ENCODE measurements at regions not wholly inside any gene's neighbourhood (a gene's known extent, or its start where the extent isn't known, plus 50 kb on each side); places are given as distances from the start of the nearest gene placed in this dataset.

DNA sequence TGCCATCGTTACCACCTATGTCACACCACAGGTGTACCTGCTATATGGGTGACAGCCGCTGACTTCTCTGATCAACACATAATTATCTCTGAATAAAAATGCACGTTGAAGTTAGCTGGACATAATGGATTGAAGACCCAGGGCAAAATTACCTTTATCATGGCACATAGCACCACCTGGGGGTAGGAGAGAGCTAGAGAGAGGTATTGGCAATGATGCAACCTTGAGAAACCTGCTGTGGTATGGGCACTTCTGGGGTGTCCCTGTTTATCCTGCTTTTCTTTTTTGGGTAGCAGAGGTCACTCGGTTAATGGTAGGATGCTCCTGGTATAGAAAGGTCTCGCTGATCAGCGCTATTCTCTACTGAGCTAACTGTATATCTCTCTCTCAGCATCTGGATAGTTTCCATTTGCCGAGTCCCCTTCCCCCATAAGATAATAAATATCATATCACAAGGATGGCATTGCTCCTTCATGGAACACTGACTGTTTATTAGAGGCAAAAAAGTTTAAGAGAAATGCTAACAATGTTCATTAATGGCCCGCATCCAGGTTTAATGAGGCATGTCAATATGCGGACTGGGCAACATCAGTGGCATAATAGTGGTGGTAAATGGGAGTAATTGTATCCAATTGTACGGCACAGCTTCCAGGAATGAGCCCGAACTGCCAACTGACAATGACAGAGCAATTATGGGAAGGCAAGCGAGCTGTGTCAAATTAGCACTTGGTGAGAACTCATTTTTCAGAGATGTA lies 323.1 kb downstream of the TFEC start:
- peak; percentile 13 for DNase-seq (ENCODE audit: low spot score)

DNA sequence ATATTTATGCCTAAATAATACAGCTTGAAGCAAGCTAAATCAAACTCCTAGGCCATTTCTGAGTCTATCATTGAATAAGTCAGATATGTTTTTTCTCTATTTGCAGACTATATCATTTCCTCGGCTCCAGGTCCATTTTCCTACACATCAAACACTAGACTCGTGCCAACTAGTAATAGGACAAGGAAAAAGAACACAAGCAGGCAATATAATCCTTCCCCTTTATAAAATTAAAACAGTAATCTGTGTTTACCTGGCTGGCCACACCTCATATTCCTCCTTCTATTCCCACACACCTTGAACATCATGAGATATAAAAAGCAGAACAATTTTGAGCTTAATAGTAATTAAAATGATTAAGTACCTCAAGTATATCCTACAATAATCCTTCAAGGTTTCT lies 325.7 kb downstream of the TFEC start:
- DNase-seq (ENCODE audit: low spot score), result no peak

DNA sequence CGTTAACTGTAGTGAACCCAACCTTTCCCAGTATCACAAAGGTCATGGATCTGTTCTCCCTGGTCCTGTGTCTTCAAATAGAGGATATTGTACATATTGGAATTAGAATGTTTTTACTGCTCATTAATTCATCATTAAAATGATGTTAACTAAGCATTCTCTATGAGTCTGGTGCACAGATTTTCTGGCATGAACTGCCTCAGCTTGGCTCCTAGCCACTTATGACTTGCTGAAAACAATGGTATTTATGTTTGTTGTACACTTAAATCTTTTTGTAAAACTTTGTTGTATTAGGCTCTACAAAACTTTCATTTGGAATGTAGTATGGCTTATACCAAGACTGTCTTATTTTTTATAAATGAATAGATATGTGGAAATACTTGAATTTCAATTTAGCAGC lies 329.4 kb downstream of the TFEC start:
- no peak for DNase-seq (ENCODE audit: low spot score)

DNA sequence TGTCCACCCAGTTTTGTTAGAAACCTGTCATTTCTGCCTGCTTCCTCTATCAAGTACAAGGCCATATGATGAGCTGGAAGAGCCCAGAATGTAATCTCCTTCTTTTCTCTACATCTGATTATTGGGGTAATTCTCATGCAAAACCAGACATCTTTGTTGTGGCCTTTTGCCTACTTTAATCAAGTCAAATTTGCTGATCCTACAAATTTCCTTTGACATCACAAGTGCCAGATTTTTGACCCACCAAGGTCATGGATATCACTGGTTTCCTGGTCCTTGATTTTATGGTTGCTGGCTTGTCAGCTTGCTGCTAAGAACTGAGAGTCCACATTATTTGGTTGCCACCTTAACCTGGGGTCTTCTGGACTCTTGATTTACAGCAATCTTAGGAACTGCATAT lies 336.1 kb downstream of the TFEC start:
- DNase-seq (ENCODE audit: low spot score), result no peak

DNA sequence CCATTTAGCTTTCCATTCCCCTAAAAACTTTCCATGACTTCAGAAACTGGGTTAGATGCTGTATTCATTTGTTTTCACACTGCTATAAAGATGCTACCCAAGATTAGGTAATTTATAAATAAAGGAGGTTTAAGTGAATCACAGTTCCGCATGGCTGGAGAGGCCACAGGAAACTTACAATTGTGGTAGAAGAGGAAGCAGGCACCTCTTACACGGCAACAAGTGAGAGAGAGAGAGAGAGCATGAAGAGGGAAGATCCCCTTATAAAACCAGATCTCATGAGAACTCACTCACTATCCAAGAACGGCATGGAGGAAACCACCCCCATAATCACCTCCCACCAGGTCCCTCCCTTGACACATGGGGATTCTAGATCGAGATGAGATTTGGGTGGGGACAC lies 336.8 kb downstream of the TFEC start:
- DNase-seq (ENCODE audit: low spot score), result no peak

DNA sequence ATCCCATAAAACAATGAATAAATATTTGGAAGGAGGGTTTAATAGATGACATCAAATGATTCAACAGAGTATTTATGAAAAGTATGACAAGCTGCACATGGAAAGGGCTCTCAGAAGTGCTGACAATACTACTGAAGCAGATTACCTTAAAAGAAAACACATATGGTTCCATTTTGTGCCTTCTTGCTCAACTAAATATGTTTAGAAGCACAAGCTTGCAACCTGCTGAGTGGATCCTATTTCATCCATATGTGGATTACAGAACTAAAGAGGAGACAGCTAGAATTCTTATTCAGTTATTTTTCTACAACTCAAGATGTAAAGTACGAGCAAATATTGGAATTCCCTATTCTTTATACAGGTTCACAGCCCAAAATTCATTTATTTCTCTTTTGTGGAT lies 340.6 kb downstream of the TFEC start:
- DNase-seq (ENCODE audit: low spot score), result no peak

DNA sequence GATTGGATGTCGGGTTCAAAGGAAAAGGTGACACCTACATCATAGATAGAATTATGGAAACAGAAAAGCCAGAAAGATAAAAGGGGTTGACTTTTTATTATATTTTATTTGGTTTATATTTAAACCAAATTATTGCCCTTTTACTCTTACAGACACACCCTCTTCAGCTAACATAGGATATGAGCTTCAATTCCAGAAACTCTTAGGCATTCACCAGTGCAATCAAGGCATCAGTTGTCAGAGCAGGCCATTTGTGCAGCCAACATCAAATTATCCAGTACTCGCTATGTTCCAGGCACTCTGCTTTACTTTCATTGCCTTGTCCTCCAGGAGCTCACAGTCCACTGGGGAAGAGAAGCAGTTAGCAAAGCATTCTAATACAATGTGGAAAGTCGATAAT lies 347.5 kb downstream of the TFEC start:
- no peak for DNase-seq (ENCODE audit: low spot score)

DNA sequence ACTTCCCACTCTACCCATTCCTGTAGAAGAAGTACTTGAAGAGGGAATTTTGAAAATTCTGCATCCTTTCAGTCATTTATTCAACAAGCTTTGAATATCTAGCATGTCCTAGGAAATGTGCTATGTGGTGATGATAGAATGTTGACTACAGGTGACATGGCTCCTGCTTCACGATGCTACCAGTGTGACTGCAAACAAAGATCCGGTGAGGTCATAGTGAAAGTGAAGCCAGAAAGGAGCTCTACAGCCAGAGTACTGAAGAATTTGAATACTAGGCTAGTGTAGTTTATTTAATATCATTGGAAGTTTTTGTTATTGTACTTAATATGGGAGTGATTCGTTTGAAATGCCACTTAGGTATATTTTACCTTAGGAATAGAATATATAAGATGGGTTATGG lies 348.1 kb downstream of the TFEC start:
- no peak for DNase-seq (ENCODE audit: low spot score)

DNA sequence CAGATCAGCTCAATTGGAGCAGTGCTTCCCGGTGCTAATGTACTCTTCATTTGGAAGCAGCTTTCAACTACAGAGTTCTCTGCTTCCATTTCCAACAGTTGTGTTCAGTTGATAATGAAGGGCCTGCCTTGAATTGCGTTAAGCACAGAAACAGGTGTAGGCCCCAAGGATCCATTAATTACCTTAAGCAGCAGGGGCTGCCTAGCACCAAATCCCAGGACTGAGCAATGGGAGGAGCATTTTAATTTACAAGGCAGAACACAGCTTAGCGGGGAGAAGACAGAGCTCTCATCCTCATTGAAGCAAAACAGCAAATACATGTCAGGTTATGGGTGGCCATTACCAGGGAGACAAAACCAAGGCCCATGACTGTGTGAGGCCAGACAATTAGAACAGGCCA lies 349.6 kb downstream of the TFEC start:
- no peak for DNase-seq (ENCODE audit: low spot score)

DNA sequence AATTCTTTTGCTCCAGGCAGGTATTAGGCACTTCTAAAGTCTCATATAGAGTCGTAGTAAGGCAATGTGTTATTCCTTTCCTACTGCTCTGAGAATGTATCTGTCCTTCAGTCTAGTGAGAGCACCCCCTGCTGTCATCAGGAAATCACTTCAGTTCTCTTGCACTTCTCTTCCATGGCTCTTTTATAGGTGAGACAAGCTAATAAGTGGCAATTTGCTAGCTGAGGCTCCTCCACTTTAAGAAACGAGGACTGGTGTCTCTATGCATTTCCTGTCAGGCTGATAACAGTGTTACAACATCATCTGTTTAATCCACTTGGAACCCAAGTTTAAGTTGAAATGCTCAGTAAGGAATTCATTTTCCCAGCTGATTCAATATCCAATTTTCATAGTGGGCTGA lies 350.6 kb downstream of the TFEC start:
- peak; percentile 8 for DNase-seq (ENCODE audit: low spot score)

DNA sequence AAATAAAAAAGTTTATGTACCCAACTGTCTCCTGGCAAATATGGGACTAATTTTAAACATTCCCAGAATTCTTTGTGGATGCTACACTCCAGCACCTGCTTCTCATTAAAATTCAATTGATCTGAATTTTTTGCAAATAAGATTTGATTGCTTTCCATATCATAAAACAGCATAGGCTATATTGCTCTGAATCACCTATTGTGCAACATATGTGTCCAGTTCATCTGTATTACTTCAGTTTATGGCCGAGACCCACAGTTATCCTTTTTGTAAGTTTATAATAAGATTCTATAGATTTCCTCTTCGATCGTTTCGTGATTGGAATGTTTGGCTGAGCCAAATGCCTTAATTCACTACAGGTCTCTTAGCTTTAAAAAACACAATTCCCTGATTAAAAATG lies 351.1 kb downstream of the TFEC start:
- DNase-seq (ENCODE audit: low spot score), result no peak

DNA sequence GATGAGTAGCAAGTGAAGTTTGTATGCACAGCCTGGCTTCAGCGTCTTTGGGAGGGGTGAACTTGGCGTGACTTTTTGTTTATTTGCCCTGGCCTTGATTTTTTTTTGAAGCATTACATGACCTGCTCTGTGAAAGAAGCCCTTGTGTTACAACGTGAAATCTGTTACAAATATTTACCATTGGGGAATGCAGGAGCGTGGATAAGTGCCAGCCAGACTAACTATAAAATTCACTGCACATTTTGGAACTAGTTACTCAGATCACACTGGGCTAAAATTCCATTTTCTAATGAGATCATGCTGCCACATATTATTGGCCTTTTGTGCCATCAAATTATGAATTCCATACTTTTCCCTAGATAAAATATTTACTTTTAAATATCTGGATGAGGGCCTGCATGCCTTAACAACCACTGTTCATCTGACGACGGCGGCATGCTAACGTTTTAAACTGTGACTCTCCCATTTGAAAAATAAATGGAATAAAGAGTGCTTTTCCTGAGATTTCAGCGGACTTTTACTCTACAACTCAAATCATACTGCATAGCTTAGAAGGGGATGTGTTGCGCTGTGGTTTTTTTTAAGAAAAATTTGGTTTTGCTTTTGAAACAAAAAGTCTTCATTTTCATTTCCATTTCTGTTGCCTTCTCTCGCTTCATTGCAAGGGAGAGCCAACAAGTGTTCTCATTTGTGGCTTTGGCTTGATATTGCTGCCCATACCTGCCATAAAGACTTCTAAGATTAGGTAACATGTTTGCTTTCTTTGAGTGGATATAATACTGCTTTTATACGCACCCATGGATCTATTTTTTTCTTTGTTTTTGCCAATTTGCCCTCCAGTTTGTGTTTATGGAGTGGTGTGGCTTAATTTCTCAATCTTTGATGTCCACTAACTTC lies 352.2 kb downstream of the TFEC start:
- DNase-seq (ENCODE audit: low spot score), result peak; percentile 13

DNA sequence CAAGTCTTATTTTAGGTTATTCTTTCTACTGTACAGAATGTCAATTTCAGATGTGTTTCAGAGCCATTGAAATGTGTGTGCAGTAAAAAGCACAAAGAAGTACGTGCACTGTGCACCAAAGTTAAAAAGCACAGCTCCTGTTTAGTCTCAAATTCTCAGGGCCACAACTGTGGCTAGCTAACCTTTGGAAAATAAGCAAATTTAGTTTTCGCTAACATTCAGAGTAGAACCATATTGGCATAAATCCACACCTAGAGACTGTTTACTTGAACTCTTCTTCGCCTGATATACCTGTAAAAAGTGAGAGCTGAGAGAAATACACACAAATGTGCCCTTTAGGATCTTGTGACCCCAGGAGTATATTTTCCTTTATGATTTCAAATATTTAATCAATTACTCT lies 353.9 kb downstream of the TFEC start:
- DNase-seq (ENCODE audit: low spot score), result no peak

DNA sequence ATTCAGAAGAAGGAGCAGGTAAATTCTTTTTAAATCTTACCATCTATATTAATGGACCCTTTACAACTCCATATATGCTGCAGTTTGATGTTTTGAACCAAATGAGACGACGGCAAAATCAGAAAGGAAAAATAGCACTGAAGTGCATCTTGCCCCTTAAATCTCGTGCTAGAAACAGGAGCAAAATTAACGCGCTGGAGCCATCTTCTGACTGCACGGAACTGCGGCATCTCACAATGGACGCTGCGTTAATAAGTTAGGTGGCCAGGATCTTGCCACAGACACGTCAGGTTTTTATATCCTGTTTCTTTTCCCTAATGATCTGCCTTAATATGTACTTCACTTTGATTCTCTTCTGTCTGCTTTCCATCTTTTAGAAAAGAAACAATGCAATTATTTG lies 354.5 kb downstream of the TFEC start:
- DNase-seq (ENCODE audit: low spot score), result no peak

DNA sequence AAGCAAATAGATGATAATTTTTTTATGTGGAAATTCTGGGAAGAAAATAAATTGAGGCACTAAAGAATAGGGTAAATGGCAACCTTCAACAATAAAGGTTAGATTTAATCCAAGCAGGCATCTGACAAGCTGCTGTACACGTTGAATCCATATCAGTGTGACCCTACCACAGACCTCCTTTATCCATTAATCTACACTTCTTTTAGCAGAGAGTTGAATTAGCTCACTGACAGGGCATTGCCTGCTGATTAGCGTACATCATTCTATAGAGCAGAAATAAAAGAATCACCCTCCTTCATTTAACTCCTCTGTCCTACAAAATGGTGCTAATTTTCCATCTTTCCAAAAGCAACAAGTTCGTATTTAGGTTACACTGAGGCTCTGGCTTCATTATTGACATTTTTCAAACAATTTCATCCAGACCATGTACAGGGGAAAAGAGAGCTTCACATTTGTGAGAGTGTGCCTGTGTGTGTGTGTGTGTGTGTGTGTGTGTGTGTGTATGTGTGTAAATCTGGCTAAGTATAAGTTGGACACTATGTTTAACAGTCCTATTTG lies 356.0 kb downstream of the TFEC start:
- no peak for DNase-seq (ENCODE audit: low spot score)

DNA sequence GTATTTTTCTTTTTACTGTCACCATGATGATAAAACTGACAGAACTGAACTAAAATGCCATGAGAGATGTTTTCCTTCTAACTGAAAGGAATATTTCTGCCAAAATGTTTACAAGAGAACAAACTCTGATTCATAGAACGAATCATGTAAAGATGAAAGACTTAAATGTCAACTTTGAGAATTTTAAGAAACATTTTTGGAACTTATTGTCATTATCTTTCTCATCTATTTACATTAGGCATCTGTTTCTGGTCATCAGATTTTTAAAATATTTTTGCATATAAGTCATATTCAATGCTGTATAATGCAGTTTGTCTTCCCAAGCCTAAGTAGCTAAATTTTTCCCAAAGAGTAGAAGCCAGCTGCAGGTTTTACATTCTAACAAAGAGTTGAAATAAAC lies 358.5 kb downstream of the TFEC start:
- no peak for DNase-seq (ENCODE audit: low spot score)

DNA sequence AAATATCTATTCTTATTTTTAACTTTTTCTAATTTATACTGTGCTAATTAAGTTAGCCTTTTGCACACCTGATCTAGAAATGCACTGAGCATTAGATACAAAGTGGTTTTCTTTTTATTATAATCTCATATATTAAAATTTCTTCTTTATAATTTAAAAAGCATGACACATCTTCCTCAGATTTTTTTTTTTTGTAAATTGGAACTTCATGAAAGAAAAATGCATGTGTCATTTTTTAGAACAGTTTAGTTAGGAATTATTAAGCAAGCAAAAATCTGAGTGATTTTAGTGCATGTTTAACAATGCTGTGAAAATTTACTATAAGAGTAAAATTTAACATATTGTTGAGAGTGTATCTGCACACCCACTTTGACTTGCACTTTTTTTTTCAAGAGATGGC lies 367.9 kb downstream of the TFEC start:
- DNase-seq (ENCODE audit: low spot score), result no peak

DNA sequence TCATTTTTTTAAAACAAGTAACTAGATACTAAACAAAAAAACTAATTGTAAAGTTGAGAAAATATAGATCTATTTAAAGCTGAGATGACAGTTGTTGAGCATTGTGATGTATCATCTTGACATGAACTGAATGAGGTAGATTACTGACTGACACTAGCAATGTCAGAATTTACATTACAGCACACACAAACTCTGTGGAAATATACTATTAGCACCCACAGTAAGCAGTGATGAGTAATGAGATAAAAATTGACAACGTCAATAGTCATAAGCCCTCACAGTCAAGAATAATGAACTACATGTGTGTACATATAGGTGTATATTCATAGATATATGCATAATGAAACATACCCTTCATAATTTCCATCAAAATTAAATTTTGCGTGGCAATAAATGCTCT lies 368.4 kb downstream of the TFEC start:
- DNase-seq (ENCODE audit: low spot score), result no peak

DNA sequence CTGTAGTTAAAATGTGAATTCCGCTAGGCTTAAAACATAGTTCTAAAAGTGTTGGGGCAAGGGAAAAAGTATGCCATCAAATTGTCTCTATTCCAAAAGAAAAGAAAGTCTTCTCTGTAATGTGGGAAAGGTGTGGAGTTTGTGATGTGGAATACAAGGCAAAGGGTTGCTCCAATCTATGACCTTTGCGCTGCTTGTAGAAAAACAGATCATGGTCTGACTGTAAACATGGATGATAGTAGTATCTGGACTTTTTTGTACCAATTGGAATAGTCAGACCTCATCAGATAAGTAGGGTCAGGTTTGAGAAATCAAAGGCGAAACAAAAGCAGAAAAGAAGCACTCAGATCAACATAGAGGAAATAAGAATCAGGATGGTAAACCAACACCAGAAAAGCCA lies 372.3 kb downstream of the TFEC start:
- DNase-seq (ENCODE audit: low spot score), result no peak

DNA sequence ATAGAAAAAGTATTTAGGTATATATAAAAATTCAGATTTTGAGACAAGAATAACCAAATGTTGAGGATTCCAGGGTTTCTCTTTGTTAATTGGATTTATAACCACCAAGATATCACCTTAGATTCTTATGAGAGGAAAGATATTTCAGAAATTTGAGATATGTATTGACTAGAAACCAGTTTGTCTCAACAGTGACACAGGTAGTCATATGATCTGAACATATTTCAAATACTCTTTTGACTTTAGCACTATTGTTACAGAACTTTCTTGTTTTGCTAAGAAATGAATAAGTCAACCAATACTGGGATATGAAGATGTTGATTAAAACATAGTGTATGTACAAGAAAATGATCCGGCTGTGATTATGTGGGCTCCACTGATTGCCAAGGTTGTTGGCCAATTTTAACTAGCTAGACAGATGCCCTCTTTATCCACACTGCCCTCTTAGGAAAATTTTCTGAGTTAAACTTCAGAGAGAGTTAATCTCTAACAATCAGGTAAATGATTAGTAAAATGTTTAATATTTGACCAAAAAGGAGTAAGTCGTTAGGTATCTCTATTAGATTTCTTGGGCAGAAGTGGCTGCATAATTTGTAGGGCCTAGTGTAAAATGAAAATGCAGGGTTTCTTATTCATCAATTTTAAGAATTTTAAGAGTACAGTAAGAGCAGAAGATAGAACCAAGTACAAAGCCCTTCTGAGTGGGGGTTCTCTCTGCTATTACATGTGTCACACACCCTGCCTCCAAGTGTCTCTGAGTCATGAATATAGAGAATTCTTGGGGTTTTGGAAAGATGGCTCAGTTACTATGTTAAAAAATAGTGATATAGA lies 376.0 kb downstream of the TFEC start:
- no peak for DNase-seq (ENCODE audit: low spot score)

DNA sequence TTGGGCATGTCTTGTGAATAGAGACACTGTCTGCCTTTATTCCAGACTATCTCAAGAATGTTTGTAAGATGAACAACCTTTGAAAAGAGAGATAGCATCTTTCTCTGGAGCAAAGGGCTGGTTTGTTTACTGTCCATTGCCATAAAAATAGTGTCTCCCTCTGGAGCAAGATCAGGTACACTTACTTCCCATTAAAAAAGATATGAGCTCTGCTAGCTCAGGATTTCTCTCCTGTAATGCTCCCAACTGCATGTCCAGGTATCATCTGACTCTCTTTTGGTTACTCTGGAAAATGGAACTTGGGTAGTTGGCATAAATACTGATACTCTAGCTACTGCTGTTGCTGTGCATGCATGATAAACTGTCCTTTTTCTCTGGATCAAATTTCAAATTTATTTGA lies 381.1 kb downstream of the TFEC start:
- DNase-seq (ENCODE audit: low spot score), result no peak

DNA sequence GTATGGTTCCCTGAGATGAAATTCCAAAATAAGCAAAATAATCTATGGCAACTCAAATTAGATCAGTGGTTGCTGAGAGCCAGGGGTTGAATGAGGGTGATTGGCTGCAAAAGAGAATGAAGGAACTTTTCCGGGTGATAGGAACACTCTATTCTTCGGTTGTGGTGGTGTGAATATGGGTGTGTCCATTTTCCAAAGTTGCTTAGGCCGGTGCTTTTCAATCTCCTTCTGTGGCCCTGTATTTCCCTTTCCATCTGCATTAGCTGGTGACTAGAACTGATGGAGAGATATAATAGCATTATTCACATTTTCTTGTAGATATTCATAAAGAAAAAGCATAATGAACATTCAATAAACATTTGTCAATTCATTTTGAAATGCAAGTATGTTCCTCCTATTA lies 382.9 kb downstream of the TFEC start:
- no peak for DNase-seq (ENCODE audit: low spot score)

Data from HuH-7 (cell line).